GM10248 (cell line): ENCODE measurements at regions not wholly inside any gene's neighbourhood (a gene's known extent, or its start where the extent isn't known, plus 50 kb on each side); places are given as distances from the start of the nearest gene placed in this dataset.
A peak's percentile ranks its signal among the peaks of the same experiment; 100 is the strongest.

Experiments used
- CTCF ChIA-PET: fragments of 300-600 bp; sonication (Branson Sonifier 250); formaldehyde crosslinking; extraction: SDS; loops from one replicate; lab custom pipeline; 2021; ENCODE audit warnings: antibody characterized with exemption; lab: Yijun Ruan, JAX
- POLR2A ChIA-PET: fragments of 350-650 bp; sonication (Branson Sonifier 250); formaldehyde crosslinking; extraction: SDS; loops from one replicate; lab custom pipeline; 2020; ENCODE audit warnings: antibody characterized with exemption; lab: Yijun Ruan, JAX
- DNase-seq: peaks from one replicate; pipeline ENCODE4 v3.0.0; 2012; ENCODE audit errors: extremely low spot score
- TF ChIP-seq, protein P1 (sequence below): IDR thresholded peaks from 2 replicates; pipeline ENCODE4 v1.5.1; 2012; ENCODE audit warnings: mild to moderate bottlenecking, low read depth; ENCODE audit errors: extremely low read depth, missing control alignments, control extremely low read depth

- ChIA-PET POLR2A (no interaction called here), CTCF (interaction anchor here (1.1 to 1.5 kb wide), 3 partner anchors 14 to 50 kb away, joined by 3 to 7 read pairs (median 6); no protein-coding TSS in a partner anchor)
- TF ChIP-seq, protein P1, sequence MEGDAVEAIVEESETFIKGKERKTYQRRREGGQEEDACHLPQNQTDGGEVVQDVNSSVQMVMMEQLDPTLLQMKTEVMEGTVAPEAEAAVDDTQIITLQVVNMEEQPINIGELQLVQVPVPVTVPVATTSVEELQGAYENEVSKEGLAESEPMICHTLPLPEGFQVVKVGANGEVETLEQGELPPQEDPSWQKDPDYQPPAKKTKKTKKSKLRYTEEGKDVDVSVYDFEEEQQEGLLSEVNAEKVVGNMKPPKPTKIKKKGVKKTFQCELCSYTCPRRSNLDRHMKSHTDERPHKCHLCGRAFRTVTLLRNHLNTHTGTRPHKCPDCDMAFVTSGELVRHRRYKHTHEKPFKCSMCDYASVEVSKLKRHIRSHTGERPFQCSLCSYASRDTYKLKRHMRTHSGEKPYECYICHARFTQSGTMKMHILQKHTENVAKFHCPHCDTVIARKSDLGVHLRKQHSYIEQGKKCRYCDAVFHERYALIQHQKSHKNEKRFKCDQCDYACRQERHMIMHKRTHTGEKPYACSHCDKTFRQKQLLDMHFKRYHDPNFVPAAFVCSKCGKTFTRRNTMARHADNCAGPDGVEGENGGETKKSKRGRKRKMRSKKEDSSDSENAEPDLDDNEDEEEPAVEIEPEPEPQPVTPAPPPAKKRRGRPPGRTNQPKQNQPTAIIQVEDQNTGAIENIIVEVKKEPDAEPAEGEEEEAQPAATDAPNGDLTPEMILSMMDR = no peak
- DNase-seq = no peak
These were observed 296.7 kb upstream of the USP25 start for GRCh38 chr21:15433091-15433490.

DNA sequence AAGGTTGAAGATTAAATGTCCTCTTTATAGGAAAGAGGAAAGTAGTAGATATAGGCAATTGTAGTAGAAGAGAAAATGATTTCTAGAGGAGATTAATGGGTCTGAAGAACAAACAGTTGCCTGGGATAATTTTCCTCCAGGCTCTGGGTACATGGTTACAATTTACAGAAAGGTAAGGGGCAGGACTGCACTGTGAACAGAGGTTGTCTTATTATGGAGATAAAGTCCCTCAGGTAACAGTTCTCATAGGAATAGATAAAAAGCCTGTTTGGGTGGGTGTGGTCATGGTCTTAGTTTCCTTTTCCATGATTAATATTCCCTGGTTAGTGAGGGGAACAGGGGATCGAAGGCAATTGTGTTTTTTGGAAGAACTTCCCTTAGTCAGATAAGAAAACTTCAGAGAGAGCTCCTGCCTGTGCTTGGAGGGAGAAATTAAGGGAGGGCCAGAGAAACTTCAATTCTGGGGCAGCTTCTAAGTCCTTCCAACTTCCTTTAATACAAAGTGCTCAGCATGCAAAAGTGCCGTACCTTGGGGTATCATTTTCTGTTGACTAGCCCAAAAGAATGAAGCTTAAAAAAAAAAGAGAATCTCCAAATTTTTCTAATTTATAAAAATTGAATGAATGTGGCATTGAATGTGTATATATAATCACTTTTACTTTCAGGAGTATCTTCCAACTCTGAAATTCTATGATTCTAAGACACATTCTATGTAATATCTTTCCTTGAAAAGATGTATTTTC, 295.4 kb upstream of the USP25 start:
- ChIA-PET POLR2A (no interaction called here), CTCF (interaction anchor here (1.1 to 1.4 kb wide), 2 partner anchors 19 to 23 kb away, joined by 3 read pairs; no protein-coding TSS in a partner anchor)
- TF ChIP-seq, protein P1 = no peak

DNA sequence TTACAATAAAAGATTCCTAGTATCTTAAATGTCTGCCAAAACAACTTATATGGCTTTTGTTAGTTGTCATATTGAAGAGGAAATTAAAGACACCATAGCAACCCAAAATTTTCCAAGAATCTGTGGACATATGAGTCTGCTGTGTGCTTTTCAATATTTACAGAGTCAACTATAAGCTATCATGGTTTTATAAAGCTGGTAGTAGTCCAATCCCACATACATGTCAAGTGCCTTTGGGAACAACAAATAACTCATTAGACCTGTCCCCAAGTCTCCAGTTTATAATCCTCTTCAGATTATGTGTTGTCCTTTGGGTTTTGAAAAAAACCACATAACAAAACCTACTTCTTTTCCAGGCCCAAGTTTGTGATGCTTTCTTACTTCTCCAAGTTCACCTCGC, 293.8 kb upstream of the USP25 start:
- no peak for DNase-seq
- TF ChIP-seq, protein P1 = no peak
- ChIA-PET CTCF (no interaction called here), POLR2A (no interaction called here)

More for the DNA sequence above, 295.4 kb upstream of the USP25 start:
- no peak for DNase-seq

DNA sequence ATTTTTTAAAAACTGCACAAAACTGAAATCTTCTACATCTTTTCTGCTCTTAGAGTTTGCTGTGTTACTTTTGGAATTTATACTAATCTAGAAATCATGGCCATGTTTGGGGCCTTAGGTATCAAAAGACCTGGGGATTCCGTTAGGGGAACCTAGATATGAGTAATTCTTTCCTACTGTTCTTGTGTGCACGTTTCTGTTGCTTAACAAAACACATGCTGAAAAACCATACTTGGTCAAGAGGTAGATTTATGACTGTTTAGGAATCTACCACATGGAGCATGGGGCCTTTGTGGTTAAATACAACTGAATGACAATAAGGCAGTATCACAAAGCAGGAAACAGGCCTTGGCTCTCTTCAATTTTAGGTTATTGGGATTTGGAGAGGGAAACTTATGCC, 291.9 kb upstream of the USP25 start:
- peak; percentile 13 for DNase-seq
- TF ChIP-seq, protein P1 = no peak
- ChIA-PET CTCF (no interaction called here), POLR2A (no interaction called here)

DNA sequence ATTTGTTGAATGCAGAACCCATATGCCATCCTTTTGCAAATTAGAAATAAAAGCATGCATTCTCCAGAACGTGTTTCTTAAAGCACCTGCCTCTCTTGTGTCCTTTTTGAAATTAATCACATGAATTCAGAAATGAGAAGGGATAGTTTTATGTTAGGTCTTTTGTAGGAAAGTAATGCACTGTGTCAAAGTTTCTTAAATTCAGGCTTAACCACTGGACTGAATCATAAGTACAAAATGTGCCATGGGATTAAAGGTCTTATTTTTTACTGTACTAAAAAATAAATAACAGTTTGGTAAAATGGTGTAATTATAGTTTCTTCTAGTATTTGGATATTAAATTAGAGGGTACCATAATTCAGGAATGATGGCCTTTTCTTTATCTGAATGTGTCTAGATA, 290.1 kb upstream of the USP25 start:
- ChIA-PET POLR2A (no interaction called here), CTCF (no interaction called here)
- no peak for DNase-seq
- TF ChIP-seq, protein P1 = no peak

- TF ChIP-seq, protein P1 = no peak
- DNase-seq = no peak
- POLR2A ChIA-PET = no interaction called here
- CTCF ChIA-PET = interaction anchor here (1.0 to 2.4 kb wide), 6 partner anchors 10 to 42 kb away, joined by 3 to 7 read pairs (median 3); no protein-coding TSS in a partner anchor
These were observed 288.7 kb upstream of the USP25 start for GRCh38 chr21:15441060-15441493.
